ENCODE measurements at regions not wholly inside any gene's neighbourhood (a gene's known extent, or its start where the extent isn't known, plus 50 kb on each side); places are given as distances from the start of the nearest gene placed in this dataset.

DNA sequence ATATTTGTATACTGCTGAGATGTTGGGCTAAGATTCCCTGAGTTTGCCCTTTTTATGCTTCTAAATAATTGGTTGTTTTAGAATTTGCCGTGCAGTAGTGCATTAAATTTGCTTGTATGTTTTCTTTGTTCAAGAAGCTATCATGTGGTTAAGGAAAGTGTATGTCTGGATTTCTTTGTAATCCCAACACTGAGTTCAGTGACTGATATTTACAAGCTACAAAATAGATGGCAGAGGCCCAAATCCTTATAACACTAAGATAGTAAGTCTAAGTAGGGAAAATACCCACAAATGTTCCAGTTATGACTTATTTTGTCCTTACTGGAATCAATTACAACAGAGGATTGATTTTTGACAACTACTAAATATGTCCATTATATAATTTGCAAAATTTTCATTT is 435.0 kb upstream of the KLF12 start:
- TF ChIP-seq ZNF207 (IDR thresholded peaks at IDR 0.05; ENCODE audit: borderline replicate concordance) (no peak), CTCF (CRISPR knock-in tag; IDR thresholded peaks at IDR 0.05) (no peak), RAD21 (CRISPR knock-in tag; IDR thresholded peaks at IDR 0.05) (no peak), GTF3A (CRISPR knock-in tag; conservative IDR thresholded peaks at IDR 0.05) (no peak), ZNF883 (CRISPR knock-in tag; IDR thresholded peaks at IDR 0.05; ENCODE audit: not compliant biosample characterization) (no peak), RFX3 (CRISPR knock-in tag; IDR thresholded peaks at IDR 0.05) (no peak), NFE2L1 (CRISPR knock-in tag; IDR thresholded peaks at IDR 0.05; ENCODE audit: borderline replicate concordance) (no peak), POLR2AphosphoS5 (IDR thresholded peaks at IDR 0.05; ENCODE audit: low read depth, low read length) (no peak), TEAD2 (CRISPR knock-in tag; IDR thresholded peaks at IDR 0.05) (no peak), FOXK1 (CRISPR knock-in tag; IDR thresholded peaks at IDR 0.05; ENCODE audit: borderline replicate concordance, low read depth) (no peak), ZBTB42 (CRISPR knock-in tag; IDR thresholded peaks at IDR 0.05) (no peak)
- TF ChIP-seq, protein P1, sequence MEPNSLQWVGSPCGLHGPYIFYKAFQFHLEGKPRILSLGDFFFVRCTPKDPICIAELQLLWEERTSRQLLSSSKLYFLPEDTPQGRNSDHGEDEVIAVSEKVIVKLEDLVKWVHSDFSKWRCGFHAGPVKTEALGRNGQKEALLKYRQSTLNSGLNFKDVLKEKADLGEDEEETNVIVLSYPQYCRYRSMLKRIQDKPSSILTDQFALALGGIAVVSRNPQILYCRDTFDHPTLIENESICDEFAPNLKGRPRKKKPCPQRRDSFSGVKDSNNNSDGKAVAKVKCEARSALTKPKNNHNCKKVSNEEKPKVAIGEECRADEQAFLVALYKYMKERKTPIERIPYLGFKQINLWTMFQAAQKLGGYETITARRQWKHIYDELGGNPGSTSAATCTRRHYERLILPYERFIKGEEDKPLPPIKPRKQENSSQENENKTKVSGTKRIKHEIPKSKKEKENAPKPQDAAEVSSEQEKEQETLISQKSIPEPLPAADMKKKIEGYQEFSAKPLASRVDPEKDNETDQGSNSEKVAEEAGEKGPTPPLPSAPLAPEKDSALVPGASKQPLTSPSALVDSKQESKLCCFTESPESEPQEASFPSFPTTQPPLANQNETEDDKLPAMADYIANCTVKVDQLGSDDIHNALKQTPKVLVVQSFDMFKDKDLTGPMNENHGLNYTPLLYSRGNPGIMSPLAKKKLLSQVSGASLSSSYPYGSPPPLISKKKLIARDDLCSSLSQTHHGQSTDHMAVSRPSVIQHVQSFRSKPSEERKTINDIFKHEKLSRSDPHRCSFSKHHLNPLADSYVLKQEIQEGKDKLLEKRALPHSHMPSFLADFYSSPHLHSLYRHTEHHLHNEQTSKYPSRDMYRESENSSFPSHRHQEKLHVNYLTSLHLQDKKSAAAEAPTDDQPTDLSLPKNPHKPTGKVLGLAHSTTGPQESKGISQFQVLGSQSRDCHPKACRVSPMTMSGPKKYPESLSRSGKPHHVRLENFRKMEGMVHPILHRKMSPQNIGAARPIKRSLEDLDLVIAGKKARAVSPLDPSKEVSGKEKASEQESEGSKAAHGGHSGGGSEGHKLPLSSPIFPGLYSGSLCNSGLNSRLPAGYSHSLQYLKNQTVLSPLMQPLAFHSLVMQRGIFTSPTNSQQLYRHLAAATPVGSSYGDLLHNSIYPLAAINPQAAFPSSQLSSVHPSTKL (CRISPR knock-in tag; IDR thresholded peaks at IDR 0.05): no peak
- TF ChIP-seq, protein P2, sequence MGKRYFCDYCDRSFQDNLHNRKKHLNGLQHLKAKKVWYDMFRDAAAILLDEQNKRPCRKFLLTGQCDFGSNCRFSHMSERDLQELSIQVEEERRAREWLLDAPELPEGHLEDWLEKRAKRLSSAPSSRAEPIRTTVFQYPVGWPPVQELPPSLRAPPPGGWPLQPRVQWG (CRISPR knock-in tag; IDR thresholded peaks at IDR 0.05; ENCODE audit: borderline replicate concordance, low read depth): no peak
